GM12874 (cell line): ENCODE measurements at regions not wholly inside any gene's neighbourhood (a gene's known extent, or its start where the extent isn't known, plus 50 kb on each side); places are given as distances from the start of the nearest gene placed in this dataset.

ENCODE experiments used
- CTCF ChIP-seq: IDR thresholded peaks from 2 replicates; pipeline ENCODE4 v1.5.1; 2011; ENCODE audit warnings: low read depth, mild to moderate bottlenecking, control low read depth, low read length, moderate library complexity; ENCODE audit not compliant: insufficient read depth

- no peak for TF ChIP-seq CTCF
These were observed 272.7 kb downstream of the TLE1 start for GRCh38 chr9:81416476-81417298.

- no peak for TF ChIP-seq CTCF
These were observed 274.5 kb downstream of the TLE1 start for GRCh38 chr9:81414836-81415235.

GRCh38 chr9:81411961-81412360 lies 277.4 kb downstream of the TLE1 start:
- TF ChIP-seq CTCF: no peak

GRCh38 chr9:81410201-81410600 lies 279.1 kb downstream of the TLE1 start:
- TF ChIP-seq CTCF: no peak

GRCh38 chr9:81408951-81409350 lies 280.4 kb downstream of the TLE1 start:
- TF ChIP-seq CTCF: no peak

- TF ChIP-seq CTCF: no peak
These were observed 284.3 kb downstream of the TLE1 start for GRCh38 chr9:81404931-81405598.

- no peak for TF ChIP-seq CTCF
These were observed 291.6 kb downstream of the TLE1 start for GRCh38 chr9:81397481-81398381.
